NCI-H2081 treated with DMSO at 0.1 percent for 48 hours (cell line): ENCODE measurements at regions not wholly inside any gene's neighbourhood (a gene's known extent, or its start where the extent isn't known, plus 50 kb on each side); places are given as distances from the start of the nearest gene placed in this dataset.
"Not testable (repeated sequence)": the region's sequence is repeated elsewhere in the genome, so short reads cannot be mapped to it uniquely, and the experiment has no call there.

ENCODE experiments used
- DNase-seq: peaks from one replicate; lab custom pipeline; 2025; lab: John Stamatoyannopoulos, UW

DNA sequence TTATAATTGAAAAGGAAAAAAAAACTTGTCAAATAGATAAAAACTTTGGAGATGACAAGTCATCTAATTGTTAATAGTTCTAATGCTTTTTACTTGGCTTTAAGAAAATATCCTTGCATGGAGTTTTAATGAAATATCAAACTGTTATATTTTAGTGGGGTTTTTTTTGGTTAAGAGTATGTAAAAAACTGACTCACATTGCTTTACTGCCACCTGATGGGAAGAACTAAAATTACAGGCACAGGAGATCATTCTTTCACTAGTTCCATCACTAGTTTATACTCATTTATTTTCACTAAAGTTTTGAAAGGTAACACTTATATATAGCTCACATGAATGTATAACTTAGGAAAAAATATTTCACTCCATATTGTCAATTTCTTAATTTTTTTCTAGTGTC lies 309.1 kb downstream of the LMBRD1 start:
- no peak for DNase-seq

- DNase-seq: no peak
Measured at GRCh38 chr6:69466979-69467570, 329.7 kb downstream of the LMBRD1 start.

- DNase-seq: no peak
Measured at GRCh38 chr6:69465866-69466265, 330.9 kb downstream of the LMBRD1 start.

DNA sequence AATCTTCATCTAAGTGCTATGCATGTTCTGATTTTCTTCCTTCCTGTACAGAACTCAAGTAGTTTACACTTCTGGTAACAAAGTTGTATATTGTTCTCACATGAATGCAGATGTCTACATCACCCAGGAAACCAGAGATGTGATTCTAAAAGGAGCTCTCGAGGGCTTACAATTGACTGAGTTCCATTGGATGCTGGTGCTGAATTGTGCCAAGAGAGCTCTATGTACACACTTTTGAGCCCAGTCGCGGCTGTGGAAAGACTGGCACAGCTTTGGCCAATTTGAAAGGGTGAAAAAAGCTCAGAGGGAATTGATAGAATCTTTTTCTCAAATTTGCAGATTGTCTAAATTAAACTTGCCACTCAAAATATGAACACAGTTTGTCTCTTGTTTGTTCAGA lies 340.7 kb downstream of the LMBRD1 start:
- no peak for DNase-seq

GRCh38 chr6:69454619-69455018 lies 342.2 kb downstream of the LMBRD1 start:
- not testable (repeated sequence) for DNase-seq

- DNase-seq: not testable (repeated sequence)
Measured at GRCh38 chr6:69450493-69450892, 346.3 kb downstream of the LMBRD1 start.

DNA sequence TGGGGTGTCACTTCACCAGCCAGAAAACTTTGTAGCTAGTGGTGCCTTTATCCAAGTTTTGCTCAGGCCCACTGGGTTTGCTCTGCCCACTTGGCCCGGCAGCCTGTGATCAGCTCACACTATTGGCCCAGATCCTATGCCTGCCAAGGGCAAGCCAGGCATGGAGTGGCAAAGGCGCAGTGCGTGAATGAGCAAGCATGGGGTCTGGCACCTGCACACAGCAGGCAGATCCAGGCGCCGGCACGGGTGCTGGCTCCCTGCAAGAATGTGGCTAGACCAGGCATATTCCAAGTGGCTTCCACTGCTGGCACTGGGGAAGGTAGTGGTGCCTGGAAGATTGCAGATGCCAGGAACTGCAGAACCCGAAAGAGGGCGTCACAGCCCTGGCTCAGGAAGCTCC lies 346.9 kb downstream of the LMBRD1 start:
- no peak for DNase-seq
